HG02943 (cell line): ENCODE measurements at regions not wholly inside any gene's neighbourhood (a gene's known extent, or its start where the extent isn't known, plus 50 kb on each side); places are given as distances from the start of the nearest gene placed in this dataset.

Experiments
- ATAC-seq: cut with Tn5 transposase; IDR thresholded peaks from one replicate; pipeline ENCODE4 v1.9.1; 2021; ENCODE audit warnings: mild to moderate bottlenecking, low read depth, moderate library complexity; ENCODE audit not compliant: unreplicated experiment

DNA sequence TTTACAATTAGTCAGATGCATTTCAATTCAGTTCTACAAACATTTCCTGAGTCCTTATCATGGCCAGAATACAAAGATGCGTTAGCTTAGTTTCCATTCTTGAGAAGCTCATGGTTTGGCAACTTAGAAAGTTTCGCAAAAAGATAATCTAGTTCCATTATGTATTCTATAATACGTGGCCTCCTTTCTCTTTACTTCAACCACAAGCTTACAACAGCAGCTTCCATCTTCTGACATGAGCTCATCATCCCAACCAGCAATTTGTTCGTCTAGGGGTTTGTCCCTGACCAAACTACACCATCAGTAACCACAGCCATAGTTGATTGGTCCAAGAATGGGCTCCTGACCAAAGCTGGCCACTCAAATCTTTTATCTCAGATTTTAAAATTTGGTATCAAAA lies 267.6 kb upstream of the TBC1D5 start:
- ATAC-seq, result no peak

DNA sequence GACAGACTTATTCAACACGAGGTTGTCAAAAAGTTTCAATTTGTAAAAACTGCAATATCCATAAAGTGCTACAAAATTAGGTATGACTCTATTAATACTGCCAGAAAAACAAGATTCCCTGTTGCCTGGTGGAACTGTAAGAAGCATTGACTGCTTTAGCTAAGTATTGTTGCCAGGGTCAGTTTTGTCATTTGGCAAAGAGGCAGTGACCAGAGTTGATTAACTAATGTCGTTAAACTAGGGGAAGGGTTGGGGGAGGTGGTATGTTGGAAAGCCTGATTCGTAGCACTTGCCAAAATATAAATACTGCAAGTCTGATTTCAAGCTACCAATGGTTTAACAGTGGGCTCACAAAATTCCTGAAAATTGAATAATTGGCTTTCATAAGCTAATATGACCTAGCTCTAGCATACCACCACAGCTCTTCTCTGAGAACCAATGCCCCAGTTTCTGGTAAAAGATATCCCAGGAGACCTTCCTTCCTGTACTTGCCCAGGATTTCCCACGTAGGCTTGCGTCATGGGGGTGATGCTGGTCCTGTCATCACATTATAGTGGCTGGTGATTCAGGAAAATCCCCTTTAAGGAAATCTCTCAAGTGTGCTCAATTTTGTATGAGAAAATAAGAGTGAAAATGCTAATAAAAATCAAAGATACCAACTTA lies 266.4 kb upstream of the TBC1D5 start:
- no peak for ATAC-seq

DNA sequence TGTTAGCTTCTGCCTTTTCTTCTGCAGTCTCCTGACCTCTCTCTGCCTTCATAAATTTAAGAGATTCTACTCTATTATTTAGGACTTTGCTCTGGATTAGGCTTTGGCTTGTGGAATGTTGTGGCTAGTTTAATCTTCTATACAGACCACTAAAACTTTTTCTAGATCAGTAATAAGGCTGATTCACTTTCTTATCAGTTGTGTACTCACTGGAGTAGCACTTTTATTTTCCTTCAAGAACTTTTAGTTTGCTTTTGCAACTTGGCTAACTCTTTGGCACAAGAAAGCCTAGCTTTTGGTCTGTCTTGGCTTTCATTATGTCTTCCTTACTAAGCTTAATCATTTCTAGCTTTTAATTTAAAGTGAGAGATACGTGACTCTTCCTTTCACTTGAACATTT lies 265.5 kb upstream of the TBC1D5 start:
- ATAC-seq, result no peak

DNA sequence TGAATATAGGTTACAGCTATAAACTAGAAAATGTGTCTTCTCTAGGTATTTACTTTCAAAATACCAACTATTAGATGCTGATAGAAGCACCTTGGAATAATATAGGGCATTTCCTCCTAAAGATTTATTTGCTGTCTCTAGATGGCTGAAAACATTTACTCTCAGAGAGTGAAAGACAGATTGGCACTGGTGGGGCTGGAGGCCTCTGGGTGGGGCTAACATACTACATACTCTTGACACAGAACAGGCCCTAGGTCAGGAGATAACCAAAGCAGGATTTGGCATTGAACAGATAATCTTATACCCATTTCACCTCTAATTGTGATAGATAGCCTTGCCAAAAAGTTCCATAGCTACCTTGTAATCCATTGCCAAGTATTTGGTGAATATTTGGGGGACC lies 253.3 kb upstream of the TBC1D5 start:
- no peak for ATAC-seq

DNA sequence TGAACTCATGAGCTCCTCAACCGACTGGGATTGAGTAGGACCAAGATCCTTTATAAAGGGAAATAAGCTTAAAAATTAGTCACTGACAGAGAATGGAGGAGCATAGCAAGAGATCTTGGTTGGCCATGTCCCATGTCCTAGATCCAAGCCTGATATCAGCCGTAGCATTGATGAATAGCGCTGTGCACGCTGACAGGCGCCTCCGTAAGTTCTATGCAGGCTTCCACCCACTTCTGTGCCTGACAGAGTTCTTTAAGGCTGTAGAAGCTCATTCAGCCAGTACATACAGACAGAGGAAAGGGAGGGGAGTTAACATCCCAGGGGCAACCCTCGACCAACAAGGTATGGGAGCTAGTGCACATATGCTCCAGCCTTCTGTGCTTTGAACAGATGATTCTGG lies 251.7 kb upstream of the TBC1D5 start:
- ATAC-seq, result no peak

DNA sequence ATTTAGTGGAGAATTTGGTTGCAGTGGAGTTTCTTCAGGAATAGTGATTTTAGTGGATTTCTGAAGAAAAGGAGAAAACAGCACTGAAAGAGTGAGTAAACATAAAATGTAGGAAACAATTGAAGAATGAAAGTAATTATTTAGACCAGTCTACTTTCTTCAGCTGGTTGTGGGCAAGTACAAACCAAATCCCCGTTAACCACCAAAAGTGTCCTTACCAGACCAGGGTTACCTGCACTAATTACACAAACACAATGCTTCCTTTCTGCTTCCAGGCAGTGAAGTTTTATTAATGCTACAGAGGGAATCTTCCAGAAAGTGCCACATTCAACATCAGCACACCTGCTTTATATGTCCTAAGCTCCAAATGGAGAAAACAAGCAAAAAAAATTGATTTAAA lies 248.0 kb upstream of the TBC1D5 start:
- no peak for ATAC-seq

DNA sequence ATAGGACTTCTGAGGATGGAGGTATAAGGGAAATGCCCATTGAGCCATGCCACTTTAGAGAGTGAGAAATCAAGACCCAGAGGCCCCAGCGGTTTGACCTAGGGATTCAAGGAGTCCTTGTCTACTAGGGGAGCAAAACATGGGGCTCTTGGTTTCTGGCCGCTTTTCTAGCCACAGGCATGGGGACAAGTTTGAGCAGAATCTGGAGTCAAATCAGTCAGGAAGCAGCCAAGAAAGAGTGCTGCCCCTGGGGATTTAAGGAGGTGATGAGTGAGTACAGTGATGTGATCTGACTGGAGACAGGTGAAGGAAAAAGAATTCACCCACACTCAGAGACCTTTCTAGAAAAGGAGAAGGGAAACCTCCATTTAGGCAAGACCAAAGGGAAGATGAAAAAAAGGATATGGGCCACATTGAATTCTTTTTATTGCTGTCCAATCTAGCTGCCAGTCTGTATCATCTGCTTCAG lies 244.0 kb upstream of the TBC1D5 start:
- no peak for ATAC-seq

DNA sequence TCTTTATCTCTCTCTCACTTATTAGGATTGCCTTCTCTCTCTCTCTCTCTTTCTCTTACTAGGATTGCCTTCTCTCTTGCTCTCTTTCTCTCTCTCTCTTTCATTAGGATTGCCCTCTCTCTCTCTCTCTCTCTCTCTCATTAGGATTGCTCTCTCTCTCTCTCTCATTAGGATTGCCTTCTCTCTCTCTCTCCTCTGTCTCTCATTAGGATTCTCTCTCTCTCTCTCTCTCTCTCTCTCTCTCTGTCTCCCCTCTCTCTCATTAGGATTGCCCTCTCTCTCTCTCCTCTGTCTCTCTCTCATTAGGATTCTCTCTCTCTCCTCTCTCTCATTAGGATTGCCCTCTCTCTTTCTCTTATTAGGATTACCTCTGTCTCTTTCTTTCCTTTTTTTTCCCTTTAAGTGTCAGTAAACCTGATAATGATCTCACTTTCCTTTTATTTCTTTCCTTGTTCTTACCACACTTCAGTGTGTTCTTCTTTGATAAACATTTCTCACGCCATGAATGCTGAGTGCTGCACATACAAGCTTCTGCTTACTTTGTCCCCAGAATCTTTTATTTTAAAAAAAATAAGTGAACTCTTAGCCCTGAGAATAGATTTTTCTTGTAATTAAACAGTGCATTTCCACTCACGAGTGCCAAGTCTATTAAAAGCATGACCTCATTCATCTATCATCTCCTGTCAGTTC lies 243.4 kb upstream of the TBC1D5 start:
- ATAC-seq, result no peak

DNA sequence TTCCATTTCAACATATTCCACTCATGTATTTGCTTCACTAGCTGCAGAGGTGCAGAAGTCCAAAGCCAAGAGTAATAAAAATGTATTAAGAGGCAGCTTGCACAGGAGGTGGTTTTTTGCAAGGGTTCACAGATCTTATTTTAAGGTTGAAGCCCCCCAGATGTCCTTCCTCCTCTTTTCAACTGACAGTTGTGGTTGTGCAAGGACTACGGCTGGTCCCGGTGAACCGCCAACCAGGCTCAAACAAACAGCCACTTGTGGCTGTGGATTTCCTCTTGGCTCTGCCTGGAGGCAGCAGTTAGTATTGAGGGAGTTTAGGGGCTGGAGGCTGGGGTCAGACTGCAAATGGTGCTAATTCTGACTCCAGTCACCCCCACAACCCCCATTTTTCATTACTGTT lies 240.7 kb upstream of the TBC1D5 start:
- no peak for ATAC-seq

DNA sequence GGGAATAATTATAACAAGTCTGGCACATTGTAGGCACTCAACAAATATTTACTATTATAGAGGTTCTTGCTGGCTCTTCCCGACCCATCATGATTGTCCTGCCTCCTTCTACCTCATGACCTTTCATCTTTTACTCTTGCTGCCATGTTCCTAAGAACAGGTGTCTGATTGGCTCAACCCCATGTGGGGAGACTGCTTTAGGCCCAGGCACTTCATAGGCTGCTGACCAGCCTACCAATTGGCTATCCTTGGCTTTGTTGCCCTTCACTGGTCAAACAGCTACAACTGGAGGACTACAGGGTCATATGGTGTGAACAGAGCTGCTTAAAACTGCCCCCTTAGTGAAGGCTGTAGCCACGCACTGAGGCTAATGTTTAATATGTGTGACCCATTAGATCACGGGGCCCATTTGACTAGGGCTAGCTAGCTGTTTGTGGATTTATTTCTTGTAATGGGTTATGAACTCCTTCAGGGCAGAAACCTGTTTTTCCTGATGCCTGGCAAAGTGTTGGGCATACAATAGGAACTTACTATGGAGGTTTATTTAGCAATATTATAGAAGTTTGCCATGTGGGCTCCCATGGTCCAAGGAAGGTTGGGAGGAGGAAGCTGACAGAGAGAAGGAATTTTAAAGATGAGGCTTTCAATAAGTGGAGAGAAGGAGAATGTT lies 239.9 kb upstream of the TBC1D5 start:
- no peak for ATAC-seq

DNA sequence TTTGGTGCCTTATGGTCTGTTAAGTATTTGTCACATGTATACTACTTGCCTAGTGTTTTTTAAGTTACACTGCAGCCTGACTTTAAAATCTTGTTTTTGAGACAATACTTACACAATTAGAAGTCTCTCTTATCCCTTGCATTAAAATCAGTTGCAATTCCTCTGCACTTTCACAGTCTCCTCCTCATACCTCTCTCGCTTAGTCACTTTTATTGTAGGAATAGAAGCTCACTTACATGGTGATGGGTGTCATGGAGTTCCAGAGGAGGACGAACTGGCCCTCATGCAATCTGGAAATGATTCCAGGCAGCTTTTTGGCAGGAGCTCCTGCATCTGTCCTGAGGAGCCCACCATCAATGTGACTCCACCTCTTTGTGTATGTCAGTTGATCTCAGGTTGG lies 238.4 kb upstream of the TBC1D5 start:
- ATAC-seq, result no peak

DNA sequence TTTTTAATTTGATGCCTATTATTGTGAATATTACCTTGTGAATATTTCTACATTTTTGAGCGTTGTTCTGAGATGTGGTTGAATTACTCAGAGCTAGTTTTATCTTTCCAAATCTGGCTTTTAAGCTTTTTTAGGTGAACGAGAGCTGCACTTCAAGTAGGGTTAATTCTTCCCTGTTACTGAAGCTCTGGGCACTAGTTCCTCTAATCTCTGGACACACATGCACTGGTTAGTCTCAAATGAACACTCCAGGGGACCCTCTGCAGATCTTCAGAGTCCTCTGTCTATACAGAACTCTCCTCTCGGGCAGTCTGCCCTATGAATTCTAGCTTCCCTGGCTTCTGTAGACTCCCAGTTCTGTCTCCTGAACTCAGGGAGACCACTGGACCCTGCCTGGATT lies 237.5 kb upstream of the TBC1D5 start:
- ATAC-seq, result no peak

DNA sequence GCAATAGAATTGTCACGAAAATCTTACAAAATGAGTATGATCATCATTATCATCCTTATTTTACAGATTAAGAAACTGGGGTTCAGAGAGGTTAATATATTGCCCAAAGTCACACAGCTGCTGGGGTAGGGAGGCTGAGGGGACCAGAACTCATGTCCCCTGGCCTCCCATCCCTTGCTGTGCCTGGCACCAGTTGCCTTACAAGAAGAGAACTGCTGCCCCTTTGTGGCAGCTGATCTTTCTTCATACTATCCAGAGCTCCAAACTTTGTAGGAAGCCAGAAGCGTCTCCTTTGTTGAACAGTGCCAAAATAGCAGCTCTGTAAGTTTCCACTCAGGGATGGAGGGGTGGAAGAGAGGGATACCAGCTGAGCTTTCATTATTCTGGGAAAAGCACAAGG lies 236.8 kb upstream of the TBC1D5 start:
- ATAC-seq, result no peak

DNA sequence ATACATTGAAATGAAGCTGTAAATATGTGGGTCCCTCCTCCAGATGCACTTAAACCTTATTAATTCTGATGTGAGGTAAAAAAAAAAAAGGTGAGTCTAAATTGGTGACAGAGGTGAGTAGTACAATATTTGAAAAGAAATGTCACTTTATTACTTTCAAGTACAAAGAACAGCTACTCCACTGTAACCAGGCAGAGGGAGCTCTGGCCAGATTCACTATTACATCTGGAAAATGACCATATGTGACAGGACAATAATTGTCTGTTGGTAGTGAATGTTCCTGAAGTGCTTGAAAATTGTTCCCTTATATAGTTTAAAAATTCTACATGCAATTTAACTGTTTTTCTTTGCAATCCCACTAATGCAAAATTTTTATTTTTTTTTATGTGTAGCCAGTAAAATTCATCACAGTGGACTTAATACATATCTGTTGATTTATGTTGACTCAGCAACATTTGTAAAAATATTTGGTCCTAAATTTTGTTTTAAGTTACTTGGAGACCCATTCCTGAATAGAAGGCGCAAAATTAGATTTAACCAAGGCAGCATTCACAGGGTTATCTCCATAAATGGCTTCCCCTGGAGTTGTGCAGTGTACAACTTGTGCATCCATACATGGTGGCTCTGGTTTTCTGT lies 231.9 kb upstream of the TBC1D5 start:
- ATAC-seq, result no peak

DNA sequence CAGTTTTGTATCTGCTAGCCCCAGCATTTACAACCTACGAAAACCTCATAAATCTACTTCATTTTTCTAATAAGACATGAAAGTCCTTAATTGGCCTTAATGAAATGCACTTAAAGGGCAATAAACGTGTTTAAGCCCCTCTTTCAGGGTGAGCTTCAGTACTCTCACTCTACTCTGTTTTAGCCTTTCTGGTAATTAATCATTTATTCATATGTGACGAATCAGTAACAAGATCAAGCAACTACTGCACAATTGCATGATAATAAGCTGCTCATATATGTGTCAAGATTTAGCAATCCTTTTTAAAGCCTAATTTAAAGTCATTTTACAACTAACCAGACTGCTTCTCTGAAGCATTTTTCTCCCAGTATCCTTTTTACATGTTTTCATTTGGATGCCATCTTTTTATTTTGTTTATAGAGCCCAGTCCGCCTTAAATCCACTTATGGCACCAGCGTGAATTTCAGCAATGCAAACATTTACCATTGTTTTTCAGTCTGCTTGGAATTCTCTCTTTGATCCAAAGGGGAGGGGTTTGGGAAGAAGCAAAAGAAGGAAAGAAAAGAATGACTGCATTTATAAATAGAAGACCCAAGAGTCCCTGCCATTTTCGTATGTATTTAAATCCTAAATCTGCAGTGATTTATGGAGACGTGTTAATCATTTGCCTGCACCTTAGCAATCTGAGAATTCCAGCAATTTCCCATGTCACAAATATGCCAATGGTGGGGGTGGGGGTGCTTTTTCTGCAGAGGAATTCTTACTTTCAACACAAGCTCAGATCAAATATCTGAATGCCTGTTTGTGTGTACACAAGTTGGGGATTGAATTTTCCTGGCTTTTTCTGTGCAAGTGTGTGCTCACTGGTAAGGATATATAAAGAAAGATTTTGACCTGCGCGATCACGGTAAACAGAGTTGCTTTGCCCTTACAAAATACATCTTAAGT lies 230.8 kb upstream of the TBC1D5 start:
- ATAC-seq, result no peak

DNA sequence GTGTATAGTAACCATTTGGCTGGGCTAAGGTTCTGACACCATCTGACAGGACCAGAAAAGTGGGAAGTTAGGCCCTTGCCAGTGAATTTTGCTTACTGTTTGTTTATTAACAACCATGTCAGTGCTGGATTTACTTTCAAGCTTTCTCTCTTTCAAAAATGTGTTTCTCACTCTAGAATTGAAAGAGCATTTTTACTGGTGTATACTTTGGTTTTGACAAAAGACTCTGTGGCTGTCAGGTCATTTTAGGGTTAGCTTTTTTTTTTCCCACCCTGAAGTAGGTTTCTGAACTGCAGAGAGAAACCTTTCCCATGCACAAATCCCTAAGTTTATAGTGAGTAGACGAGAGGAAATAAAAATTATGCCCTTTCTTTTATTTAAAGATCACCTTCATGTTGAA lies 230.0 kb upstream of the TBC1D5 start:
- ATAC-seq, result no peak

DNA sequence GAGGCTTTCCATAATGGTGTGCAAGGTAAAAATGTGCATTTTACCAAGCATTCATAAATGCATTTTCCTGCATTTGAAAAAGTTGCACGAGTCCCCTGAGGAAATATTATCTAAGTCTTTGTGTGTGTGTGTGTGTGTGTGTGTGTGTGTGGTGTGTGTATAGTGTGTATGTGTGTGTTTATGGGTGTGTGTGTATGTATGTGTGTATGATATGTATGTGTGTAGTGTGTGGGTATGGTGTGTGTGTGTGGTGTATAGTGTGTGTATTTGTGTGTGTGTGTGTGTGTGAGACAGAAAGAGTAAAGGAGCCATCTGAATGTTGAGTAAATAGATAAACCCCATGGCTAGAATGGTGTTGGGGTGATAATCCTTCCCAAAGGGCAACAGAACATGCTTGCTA lies 229.6 kb upstream of the TBC1D5 start:
- ATAC-seq, result no peak

DNA sequence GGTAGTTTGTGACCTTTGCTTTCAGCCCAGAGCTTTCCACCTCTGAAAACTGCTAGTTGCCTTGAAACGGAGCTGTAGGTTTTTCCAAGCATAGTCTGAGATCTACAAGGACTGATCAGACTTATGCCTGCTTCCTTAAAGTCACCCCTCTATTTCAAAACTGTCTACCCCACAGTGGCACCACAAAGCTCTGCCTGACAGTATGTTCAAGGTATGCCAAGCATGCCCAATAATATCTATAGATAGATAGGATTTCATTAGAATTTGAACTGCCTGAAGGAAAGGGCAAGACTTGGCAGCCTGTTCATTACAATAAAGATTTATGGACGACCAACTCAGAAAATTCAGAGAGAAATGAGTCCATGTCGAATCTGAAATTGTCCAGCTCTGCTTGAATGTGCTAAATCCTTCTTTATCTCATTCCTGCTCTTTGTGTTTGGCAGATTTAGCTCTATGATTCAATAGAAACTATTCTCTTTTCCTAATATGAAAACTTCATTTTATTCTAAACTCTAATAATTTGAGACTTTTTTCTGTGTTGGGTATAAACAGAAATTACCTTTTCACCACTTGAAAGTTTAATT lies 227.6 kb upstream of the TBC1D5 start:
- ATAC-seq, result no peak

DNA sequence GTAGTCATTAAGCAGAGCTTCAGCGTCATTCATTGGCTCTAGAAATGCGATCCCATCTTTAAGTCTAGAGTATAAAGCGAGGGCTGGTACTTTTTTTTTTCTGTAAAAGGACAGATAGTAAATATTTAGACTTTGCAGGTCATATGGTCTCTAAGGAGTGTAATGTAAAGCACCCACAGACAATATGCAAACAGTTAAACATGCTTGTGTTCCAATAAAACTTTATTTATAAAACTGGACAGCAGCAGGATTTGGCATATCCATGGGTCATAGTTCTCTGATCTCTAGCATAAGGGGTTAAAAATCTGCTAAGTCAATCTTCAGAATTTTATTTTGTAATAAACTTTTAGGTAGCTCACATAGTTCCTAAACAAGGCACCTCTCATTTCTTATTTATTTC lies 226.8 kb upstream of the TBC1D5 start:
- ATAC-seq, result no peak
